Fibroblast of skin of abdomen (primary cell): ENCODE measurements at regions not wholly inside any gene's neighbourhood (a gene's known extent, or its start where the extent isn't known, plus 50 kb on each side); places are given as distances from the start of the nearest gene placed in this dataset.
A peak's percentile ranks its signal among the peaks of the same experiment; 100 is the strongest.
"Not testable (repeated sequence)": the region's sequence is repeated elsewhere in the genome, so short reads cannot be mapped to it uniquely, and the experiment has no call there.

Source experiments
- DNase-seq: peaks from one replicate; pipeline ENCODE4 v3.0.0-alpha.2; 2013

- DNase-seq: peak; percentile 85
Observed at GRCh38 chr18:41126541-41127235, 828.3 kb upstream of the PIK3C3 start.

DNA sequence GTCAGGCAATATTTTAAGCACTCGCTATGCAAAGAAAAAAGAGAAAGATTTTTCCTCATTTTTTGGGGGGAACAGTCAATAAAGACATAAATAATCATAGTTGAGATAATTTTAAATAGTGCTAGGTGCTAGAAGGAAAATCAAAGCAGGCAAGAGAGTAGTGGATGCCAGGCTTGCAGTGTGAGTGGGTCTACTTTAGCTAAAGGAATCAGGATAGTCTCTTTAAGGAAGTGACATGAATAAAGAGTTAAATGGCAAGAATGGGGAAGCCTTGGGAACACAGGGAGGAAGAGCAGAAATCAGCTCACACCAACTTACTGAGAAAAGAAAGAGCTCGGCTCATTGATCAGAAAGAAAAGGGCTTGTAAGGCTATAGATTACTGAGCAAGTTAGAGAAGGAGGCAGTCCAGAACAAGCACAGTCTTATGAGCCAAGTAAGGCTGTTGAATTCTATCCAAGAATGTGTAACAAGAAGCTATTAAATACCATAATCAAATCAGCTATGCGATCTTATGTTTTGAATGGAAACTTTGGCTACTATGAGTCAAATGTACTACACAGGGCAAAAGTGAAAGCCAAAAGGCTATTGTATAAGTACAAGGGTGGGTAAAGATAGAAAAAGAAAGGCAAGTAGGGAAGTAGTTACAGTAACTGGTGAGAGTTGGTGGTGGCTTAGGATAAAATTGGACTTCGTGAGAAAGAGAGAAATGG lies 833.8 kb upstream of the PIK3C3 start:
- peak; percentile 87 for DNase-seq

DNA sequence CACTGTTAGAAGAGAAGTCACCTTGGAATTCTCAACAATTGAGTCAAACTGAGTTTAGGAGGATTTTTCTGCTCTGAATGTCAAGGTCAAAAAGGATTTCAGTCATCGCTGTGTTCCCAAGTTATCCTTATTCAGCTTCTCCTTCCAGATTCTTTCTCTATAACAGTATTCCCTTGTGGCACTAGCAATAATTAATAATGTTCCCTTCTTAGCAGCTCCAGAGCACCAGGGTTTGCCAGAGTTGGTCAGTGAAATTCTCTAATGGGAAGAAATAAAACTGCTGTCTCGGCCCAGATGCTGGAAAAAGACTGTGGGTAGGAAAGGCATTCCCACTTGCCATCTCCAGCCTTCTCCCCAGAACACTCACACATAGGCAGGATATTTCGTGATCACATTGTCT lies 836.0 kb upstream of the PIK3C3 start:
- peak; percentile 19 for DNase-seq

GRCh38 chr18:41113885-41114482 lies 841.0 kb upstream of the PIK3C3 start:
- peak; percentile 95 for DNase-seq

DNA sequence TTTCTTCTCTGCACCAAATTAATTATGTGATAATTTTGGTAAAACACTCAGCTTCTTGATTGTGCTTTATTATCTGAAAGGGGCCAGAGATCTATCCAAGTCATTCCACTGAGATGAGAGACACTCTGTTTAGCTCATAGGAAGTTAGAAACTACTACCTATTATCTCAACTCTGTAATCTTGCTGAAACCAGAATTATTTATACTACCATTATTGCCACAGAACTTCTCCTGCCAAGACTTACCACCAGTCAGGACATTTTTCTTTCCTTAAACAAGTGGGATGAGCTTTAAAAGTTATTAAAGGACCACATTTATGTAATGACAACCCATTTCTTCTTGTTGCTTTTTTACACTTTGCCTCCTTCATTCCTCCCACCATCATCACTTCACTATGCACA lies 855.6 kb upstream of the PIK3C3 start:
- DNase-seq: no peak

DNA sequence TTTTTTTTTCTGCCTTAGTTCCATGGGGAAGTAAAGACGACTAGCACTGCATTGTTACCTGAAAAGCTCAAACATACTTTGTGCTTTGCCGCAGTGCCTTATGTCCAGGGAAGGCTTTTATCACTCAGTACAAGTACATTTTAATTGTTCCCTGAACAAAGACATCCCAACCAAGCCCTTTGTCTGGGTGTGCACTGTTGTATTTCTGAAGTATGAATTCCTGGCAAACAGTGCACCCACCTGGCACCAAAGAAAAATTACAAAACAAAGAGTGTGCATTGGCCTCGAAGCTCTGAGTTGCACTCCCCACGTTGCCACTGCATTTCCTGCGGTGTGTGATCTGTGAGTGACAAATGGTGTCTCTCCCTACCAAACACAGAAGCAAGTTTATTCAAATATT lies 858.5 kb upstream of the PIK3C3 start:
- DNase-seq: peak; percentile 59

DNA sequence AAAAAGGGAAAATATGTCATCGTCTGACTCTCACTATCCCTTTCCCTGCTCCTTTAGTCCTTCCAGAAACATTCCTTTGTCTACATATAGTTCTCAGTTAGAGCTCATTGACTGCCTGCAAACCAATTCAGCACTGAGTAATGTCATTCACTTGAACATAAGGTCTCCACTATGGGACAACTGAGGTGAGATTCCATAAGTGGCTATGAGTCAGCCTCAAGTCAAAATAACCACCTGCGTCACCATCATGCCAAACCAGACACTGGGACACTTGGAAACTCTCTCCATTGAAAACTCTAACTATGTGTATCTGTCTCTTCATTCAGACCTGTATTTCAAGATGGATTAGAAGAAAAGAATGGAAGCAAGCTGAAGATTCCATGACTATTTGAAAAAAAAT lies 878.0 kb upstream of the PIK3C3 start:
- no peak for DNase-seq

DNA sequence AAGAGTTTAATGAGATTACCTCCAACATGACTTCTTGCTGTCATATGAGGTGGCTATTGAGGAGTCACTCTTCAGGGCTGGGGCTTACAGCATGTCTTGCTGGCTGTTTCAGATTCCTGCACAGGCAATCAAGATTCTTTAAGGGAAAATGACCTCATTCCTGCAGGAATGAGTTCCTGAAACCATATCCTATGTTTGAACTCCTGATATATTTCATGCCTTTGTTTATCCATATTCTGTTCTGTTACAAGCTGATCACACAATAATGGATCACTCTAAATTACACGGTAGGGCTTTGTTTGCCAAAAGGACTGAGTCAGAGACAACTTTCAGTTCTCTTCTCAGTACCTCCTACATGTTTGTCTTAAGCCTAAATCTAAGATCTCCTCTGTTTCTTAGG lies 879.8 kb upstream of the PIK3C3 start:
- peak; percentile 91 for DNase-seq

DNA sequence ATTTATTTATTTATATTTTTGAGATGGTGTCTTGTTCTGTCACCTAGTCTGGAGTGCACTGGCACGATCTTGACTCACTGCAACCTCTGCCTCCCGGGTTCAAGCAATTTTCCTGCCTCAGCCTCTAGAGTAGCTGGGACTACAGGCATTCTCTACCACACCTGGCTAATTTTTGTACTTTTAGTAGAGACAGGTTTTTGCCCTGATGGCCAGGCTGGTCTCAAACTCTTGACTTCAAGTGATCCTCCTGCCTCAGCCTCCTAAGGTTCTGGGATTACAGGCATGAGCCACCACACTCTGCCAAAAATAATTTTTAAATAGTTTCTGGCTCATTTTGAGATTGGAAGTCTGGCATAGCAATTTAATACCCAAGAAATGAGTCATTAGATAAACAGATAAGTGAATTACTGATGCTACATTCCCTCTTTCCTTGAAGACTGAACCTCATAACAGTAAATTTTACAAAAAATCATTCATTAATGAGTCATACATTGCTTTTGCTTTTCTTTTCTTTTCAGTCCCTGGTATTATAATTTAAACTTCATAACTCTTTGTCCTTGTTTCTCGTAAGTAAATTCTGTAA lies 881.6 kb upstream of the PIK3C3 start:
- peak; percentile 88 for DNase-seq

- DNase-seq: no peak
Observed at GRCh38 chr18:41072946-41073345, 882.1 kb upstream of the PIK3C3 start.

GRCh38 chr18:41071826-41072225 lies 883.2 kb upstream of the PIK3C3 start:
- no peak for DNase-seq

GRCh38 chr18:41069167-41069566 lies 885.9 kb upstream of the PIK3C3 start:
- DNase-seq: no peak

DNA sequence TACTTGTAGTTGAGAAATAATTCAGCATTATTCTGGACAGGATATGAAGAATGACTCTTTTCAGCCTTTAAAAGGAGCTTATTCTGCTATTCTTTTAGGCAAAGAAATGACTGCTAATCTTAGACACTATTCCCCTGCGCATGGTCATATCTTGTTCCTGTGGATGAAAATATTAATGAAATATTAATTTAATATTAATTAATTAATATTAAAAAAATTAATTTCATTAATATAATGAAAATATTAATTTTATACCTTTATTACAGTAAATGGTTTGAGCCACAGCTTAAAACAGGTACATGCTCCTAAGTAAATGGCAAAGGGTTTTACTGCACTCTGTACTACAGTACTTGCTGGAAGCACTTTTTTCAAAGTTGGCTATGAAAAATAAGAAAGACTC lies 890.1 kb upstream of the PIK3C3 start:
- DNase-seq: no peak

- no peak for DNase-seq
Observed at GRCh38 chr18:41060967-41061366, 894.1 kb upstream of the PIK3C3 start.

DNA sequence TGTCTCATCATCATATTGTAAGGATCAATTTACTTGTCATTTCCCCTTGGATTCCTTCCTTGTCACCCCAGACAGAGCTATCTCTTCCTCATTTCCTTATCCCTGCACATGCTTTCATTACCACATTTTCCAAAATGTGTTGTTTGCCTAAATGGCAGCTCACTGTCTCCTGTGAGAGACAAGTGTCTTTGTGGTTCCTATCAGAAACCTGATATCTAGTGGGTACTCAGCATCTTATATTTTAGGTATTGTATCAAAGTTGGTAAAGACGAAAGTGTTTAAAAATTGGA lies 896.0 kb upstream of the PIK3C3 start:
- DNase-seq: no peak

- peak; percentile 62 for DNase-seq
Observed at GRCh38 chr18:41058351-41059125, 896.5 kb upstream of the PIK3C3 start.

DNA sequence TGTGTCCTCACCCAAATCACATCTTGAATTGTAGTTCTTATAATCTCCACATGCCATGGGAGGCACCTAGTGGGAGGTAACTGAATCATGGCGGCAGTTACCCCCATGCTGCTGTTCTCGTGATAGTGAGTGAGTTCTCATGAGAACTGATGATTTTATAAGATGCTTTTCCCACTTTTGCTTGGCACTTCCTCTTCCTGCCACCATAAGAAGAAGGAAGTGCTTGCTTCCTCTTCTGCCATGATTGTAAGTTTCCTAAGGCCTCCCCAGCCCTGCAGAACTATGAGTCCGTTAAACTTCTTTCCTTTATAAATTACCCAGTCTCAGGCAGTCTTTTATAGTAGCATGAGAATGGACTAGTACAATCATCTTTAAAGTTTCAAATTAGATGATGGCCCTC lies 902.4 kb upstream of the PIK3C3 start:
- no peak for DNase-seq

DNA sequence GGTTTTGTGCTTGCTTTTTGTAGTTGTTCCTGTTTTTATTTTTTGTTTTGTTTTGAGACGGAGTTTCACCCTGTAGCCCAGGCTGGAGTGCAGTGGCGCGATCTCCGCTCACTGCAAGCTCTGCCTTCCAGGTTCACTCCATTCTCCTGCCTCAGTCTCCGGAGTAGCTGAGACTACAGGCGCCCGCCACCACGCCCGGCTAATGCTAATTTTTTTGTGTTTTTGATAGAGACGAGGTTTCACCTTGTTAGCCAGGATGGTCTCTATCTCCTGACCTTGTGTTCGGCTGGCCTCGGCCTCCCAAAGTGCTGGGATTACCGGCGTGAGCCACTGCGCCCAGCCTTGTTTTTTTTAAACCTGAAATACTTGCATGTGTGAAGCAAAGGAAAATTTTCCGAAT lies 908.8 kb upstream of the PIK3C3 start:
- not testable (repeated sequence) for DNase-seq

GRCh38 chr18:41043876-41044275 lies 911.2 kb upstream of the PIK3C3 start:
- no peak for DNase-seq

- DNase-seq: peak; percentile 16
Observed at GRCh38 chr18:41042866-41043265, 912.2 kb upstream of the PIK3C3 start.

GRCh38 chr18:41038071-41038470 lies 917.0 kb upstream of the PIK3C3 start:
- no peak for DNase-seq

DNA sequence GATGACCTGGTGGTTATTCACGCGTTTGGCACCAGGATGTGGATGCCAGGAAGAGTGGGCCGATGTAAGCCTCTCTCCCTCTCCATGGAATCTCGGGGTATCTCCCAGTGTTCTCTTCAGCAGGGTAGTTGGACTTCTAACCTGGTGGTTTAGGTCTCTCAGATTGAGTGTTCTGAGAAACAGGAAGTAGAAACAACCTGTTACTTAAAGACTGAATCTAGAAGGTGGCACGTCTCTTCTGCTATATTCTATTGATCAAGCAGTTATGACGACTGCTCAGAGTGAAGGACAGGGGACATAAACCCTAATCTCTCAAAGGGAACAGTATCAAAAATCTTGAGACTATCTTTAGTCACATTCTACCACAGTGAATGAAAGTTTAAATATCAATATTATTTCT lies 918.7 kb upstream of the PIK3C3 start:
- DNase-seq: no peak

DNA sequence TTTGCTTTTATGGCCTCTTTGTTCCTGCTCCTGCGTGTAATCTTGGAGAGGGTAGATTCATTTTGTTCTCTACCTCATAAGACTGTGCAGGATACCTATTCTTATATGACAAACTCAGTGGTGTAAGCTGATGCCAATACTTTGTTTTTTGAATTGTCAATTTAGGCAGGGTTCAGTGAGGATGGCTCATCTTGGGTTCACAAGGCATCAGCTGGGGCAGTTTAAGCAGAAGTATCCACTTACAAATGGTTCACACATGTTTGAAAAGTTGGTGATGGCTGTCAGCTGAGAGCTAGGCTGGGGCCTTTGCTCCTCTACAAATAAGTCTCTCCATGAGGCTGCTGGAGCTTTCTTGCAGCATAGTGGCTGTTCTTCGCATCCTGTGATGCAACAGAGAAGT lies 920.6 kb upstream of the PIK3C3 start:
- DNase-seq: no peak
